Neural cell (in vitro differentiated cells): ENCODE measurements at regions not wholly inside any gene's neighbourhood (a gene's known extent, or its start where the extent isn't known, plus 50 kb on each side); places are given as distances from the start of the nearest gene placed in this dataset.

Experiments used
- CTCF ChIP-seq: fragments of 450-650 bp; IDR thresholded peaks from 2 replicates; pipeline ENCODE4 v1.5.1; 2014; ENCODE audit warnings: antibody characterized with exemption, mild to moderate bottlenecking, moderate library complexity; ENCODE audit not compliant: poor library complexity, severe bottlenecking
- EP300 ChIP-seq: fragments of 450-650 bp; conservative IDR thresholded peaks from 2 replicates; pipeline ENCODE4 v1.6.1; 2014; ENCODE audit warnings: antibody characterized with exemption, mild to moderate bottlenecking, moderate library complexity; ENCODE audit not compliant: poor library complexity, severe bottlenecking
- MXI1 ChIP-seq: fragments of 450-650 bp; conservative IDR thresholded peaks from 2 replicates; pipeline ENCODE4 v1.6.1; 2014; ENCODE audit warnings: antibody characterized with exemption, mild to moderate bottlenecking; ENCODE audit not compliant: poor library complexity, severe bottlenecking
- POLR2AphosphoS5 ChIP-seq: IDR thresholded peaks from 2 replicates; pipeline ENCODE4 v1.6.1; 2012
- RAD21 ChIP-seq: fragments of 450-650 bp; conservative IDR thresholded peaks from 2 replicates; pipeline ENCODE4 v1.6.1; 2014; ENCODE audit warnings: antibody characterized with exemption, mild to moderate bottlenecking, moderate library complexity
- TF ChIP-seq, protein P1 (sequence below): IDR thresholded peaks from 2 replicates; pipeline ENCODE4 v1.6.1; 2012; ENCODE audit warnings: borderline replicate concordance

GRCh38 chr11:95304777-95305176, 73.8 kb upstream of the SESN3 start:
- TF ChIP-seq, protein P1, sequence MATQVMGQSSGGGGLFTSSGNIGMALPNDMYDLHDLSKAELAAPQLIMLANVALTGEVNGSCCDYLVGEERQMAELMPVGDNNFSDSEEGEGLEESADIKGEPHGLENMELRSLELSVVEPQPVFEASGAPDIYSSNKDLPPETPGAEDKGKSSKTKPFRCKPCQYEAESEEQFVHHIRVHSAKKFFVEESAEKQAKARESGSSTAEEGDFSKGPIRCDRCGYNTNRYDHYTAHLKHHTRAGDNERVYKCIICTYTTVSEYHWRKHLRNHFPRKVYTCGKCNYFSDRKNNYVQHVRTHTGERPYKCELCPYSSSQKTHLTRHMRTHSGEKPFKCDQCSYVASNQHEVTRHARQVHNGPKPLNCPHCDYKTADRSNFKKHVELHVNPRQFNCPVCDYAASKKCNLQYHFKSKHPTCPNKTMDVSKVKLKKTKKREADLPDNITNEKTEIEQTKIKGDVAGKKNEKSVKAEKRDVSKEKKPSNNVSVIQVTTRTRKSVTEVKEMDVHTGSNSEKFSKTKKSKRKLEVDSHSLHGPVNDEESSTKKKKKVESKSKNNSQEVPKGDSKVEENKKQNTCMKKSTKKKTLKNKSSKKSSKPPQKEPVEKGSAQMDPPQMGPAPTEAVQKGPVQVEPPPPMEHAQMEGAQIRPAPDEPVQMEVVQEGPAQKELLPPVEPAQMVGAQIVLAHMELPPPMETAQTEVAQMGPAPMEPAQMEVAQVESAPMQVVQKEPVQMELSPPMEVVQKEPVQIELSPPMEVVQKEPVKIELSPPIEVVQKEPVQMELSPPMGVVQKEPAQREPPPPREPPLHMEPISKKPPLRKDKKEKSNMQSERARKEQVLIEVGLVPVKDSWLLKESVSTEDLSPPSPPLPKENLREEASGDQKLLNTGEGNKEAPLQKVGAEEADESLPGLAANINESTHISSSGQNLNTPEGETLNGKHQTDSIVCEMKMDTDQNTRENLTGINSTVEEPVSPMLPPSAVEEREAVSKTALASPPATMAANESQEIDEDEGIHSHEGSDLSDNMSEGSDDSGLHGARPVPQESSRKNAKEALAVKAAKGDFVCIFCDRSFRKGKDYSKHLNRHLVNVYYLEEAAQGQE, result no peak
- TF ChIP-seq CTCF (no peak), POLR2AphosphoS5 (no peak), RAD21 (no peak), MXI1 (no peak), EP300 (no peak)
